ENCODE measurements at regions not wholly inside any gene's neighbourhood (a gene's known extent, or its start where the extent isn't known, plus 50 kb on each side); places are given as distances from the start of the nearest gene placed in this dataset.

- no peaks in the 10 kb centered on the region for H3K4me1 ChIP-seq
- TF ChIP-seq CTCF (IDR thresholded peaks at IDR 0.05), result no peak
- no peaks in the 10 kb centered on the region for H3K9me3 ChIP-seq
- no peak overlapping the region for H3K27ac ChIP-seq
- H3K27me3 ChIP-seq, result no peaks in the 10 kb centered on the region
- H3K4me3 ChIP-seq, result no peak overlapping the region
- DNase-seq (ENCODE audit: low spot score), result no peak
- H3K36me3 ChIP-seq, result no peaks in the 10 kb centered on the region
Measured at GRCh38 chr1:57506941-57507340, 83.1 kb upstream of the DAB1 start.

- no peaks in the 10 kb centered on the region for H3K4me1 ChIP-seq
- H3K27ac ChIP-seq, result no peak overlapping the region
- H3K27me3 ChIP-seq, result no peaks in the 10 kb centered on the region
- H3K36me3 ChIP-seq, result no peaks in the 10 kb centered on the region
- TF ChIP-seq CTCF (IDR thresholded peaks at IDR 0.05), result no peak
- no peak for DNase-seq (ENCODE audit: low spot score)
- H3K9me3 ChIP-seq, result no peaks in the 10 kb centered on the region
- H3K4me3 ChIP-seq, result no peak overlapping the region
Measured at GRCh38 chr1:57503337-57503736, 79.5 kb upstream of the DAB1 start.

GRCh38 chr1:57500136-57500830 is 76.4 kb upstream of the DAB1 start:
- no peak for DNase-seq (ENCODE audit: low spot score)
- Histone ChIP-seq H3K36me3 (no peaks in the 10 kb centered on the region), H3K27me3 (no peaks in the 10 kb centered on the region), H3K27ac (no peak overlapping the region), H3K4me3 (no peak overlapping the region), H3K4me1 (no peaks in the 10 kb centered on the region), H3K9me3 (no peaks in the 10 kb centered on the region)
- TF ChIP-seq CTCF (IDR thresholded peaks at IDR 0.05), result no peak

GRCh38 chr1:57494530-57495079 is 70.7 kb upstream of the DAB1 start:
- no peak for DNase-seq (ENCODE audit: low spot score)
- Histone ChIP-seq H3K27me3 (no peaks in the 10 kb centered on the region), H3K9me3 (no peaks in the 10 kb centered on the region), H3K4me1 (no peaks in the 10 kb centered on the region), H3K27ac (no peak overlapping the region), H3K36me3 (no peaks in the 10 kb centered on the region), H3K4me3 (no peak overlapping the region)
- no peak for TF ChIP-seq CTCF (IDR thresholded peaks at IDR 0.05)

GRCh38 chr1:57492586-57493226 is 68.8 kb upstream of the DAB1 start:
- no peaks in the 10 kb centered on the region for H3K36me3 ChIP-seq
- H3K27ac ChIP-seq, result no peak overlapping the region
- H3K4me1 ChIP-seq, result no peaks in the 10 kb centered on the region
- no peak overlapping the region for H3K4me3 ChIP-seq
- H3K27me3 ChIP-seq, result no peaks in the 10 kb centered on the region
- TF ChIP-seq CTCF (IDR thresholded peaks at IDR 0.05), result no peak
- no peak for DNase-seq (ENCODE audit: low spot score)
- H3K9me3 ChIP-seq, result no peaks in the 10 kb centered on the region

Data from right atrium auricular region (tissue), 2 donors.